Prostate gland (tissue), 2 donors: ENCODE measurements at regions not wholly inside any gene's neighbourhood (a gene's known extent, or its start where the extent isn't known, plus 50 kb on each side); places are given as distances from the start of the nearest gene placed in this dataset.

Experiments
- CTCF ChIP-seq, 4 experiments: fragments of 200-600 bp in 2 of 4; fragments of 450-650 bp in 2 of 4; sonication (generic) in 2 of 4; IDR thresholded peaks; 1 replicate in 3 of 4; 2 replicates in 1 of 4; pipeline ENCODE4 v1.5.1; 2016 to 2019; ENCODE audit warnings: antibody characterized with exemption in 4 of 4, mild to moderate bottlenecking in 2 of 4, moderate library complexity in 2 of 4
- POLR2A ChIP-seq: fragments of 450-650 bp; IDR thresholded peaks from one replicate; pipeline ENCODE4 v1.6.1; 2016; ENCODE audit warnings: antibody characterized with exemption, mild to moderate bottlenecking
- POLR2AphosphoS5 ChIP-seq: sonication (generic); formaldehyde crosslinking; IDR thresholded peaks from one replicate; pipeline ENCODE4 v1.6.1; 2017; ENCODE audit warnings: antibody characterized with exemption

GRCh38 chr13:24610956-24611355 is 69.3 kb upstream of the ATP12A start:
- no peak for TF ChIP-seq POLR2A
- TF ChIP-seq CTCF (IDR thresholded peaks at IDR 0.05): no peak
- TF ChIP-seq POLR2AphosphoS5: no peak
